GM12891 (cell line): ENCODE measurements at regions not wholly inside any gene's neighbourhood (a gene's known extent, or its start where the extent isn't known, plus 50 kb on each side); places are given as distances from the start of the nearest gene placed in this dataset.
"Not testable (repeated sequence)": the region's sequence is repeated elsewhere in the genome, so short reads cannot be mapped to it uniquely, and the experiment has no call there.

Experiments used
- DNase-seq: peaks from one replicate; pipeline ENCODE4 v3.0.0; 2011; ENCODE audit warnings: low spot score; ENCODE audit not compliant: insufficient read length
- FAIRE-seq: peaks from 2 replicates; lab custom pipeline; 2011; peaks lifted over from hg19 to GRCh38; lab: Jason Lieb, UNC
- PAX5 ChIP-seq: IDR thresholded peaks from 2 replicates; pipeline ENCODE4 v1.6.1; 2011; ENCODE audit warnings: low read length, moderate library complexity, mild to moderate bottlenecking; ENCODE audit not compliant: insufficient read depth, severe bottlenecking
- POLR2A ChIP-seq: IDR thresholded peaks from 2 replicates; pipeline ENCODE4 v1.6.1; 2011; ENCODE audit warnings: low read depth, low read length, control low read depth
- POLR2AphosphoS5 ChIP-seq: IDR thresholded peaks from 2 replicates; pipeline ENCODE4 v1.6.1; 2011; ENCODE audit warnings: low read depth, low read length, control low read depth
- POU2F2 ChIP-seq: IDR thresholded peaks from 2 replicates; pipeline ENCODE4 v1.6.1; 2011; ENCODE audit warnings: low read depth, mild to moderate bottlenecking, control low read depth, low read length, moderate library complexity
- SPI1 ChIP-seq: IDR thresholded peaks from 2 replicates; pipeline ENCODE4 v1.6.1; 2011; ENCODE audit warnings: low read depth, low read length, control low read depth
- TAF1 ChIP-seq: IDR thresholded peaks from 2 replicates; pipeline ENCODE4 v1.6.1; 2011; ENCODE audit warnings: low read depth, low read length, control low read depth

- FAIRE-seq (no peak), DNase-seq (no peak)
- no peak for TF ChIP-seq POLR2A
Measured at GRCh38 chr1:2955652-2956051, 65.6 kb upstream of the ACTRT2 start.

DNA sequence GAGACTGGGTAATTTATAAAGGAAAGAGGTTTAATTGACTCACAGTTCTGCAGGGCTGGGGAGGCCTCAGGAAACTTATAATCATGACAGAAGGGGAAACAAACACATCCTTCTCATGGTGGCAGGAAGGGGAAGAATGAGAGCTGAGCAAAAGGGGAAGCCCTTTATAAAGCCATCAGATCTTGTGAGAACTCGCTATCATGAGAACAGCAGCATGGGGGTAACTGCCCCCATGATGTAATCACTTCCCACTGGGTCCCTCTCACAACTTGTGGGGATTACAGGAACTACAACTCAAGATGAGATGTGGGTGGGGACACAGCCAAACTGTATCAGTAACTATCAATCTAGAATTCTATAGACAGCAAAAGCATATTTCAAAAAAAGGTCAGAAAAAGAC is 64.7 kb upstream of the ACTRT2 start:
- FAIRE-seq (no peak), DNase-seq (no peak)
- TF ChIP-seq POU2F2 (no peak), POLR2A (no peak), SPI1 (no peak), PAX5 (no peak), POLR2AphosphoS5 (no peak), TAF1 (no peak)

DNA sequence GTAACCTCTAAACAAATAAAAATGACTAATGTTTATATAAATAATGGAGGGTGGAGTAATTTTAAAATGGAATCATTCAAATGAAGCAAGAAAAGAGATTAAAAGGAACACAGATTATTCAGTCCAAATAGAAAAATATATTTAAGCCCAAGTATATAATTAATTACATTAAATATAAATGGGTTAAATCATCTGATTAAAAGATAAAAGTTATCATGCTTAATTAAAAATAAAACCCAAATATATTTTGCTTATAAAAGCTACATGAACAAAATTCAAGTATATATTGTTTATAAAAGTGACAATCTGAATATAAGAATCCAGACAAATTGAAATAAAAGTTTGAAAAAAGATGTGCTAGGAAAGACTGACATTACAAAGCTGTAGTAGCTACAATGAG is 63.9 kb upstream of the ACTRT2 start:
- DNase-seq (no peak), FAIRE-seq (no peak)
- TF ChIP-seq POLR2A, result no peak
- no peak for TF ChIP-seq POLR2AphosphoS5
- no peak for TF ChIP-seq POU2F2
- TF ChIP-seq PAX5, result no peak
- no peak for TF ChIP-seq SPI1

DNA sequence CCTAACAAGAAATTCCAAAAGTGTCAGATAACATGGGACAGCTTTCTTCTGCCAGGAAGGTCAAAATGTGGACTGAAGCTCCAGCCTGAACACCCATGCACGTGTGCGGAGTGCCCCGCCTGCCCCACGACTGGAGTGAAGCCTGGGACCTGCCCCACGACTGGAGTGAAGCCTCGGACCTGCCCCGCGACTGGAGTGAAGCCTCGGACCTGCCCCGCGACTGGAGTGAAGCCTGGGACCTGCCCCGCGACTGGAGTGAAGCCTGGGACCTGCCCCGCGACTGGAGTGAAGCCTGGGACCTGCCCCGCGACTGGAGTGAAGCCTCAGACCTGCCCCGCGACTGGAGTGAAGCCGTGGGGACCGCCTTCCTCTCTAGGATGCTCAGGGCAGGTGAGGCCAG is 61.4 kb upstream of the ACTRT2 start:
- FAIRE-seq, DNase-seq: not testable (repeated sequence)

- no peak for FAIRE-seq
- DNase-seq, result no peak
- TF ChIP-seq TAF1, result no peak
- TF ChIP-seq PAX5, result no peak
- no peak for TF ChIP-seq SPI1
- TF ChIP-seq POU2F2, result no peak
- TF ChIP-seq POLR2AphosphoS5, result no peak
- no peak for TF ChIP-seq POLR2A
Measured at GRCh38 chr1:2961081-2961480, 60.2 kb upstream of the ACTRT2 start.

DNA sequence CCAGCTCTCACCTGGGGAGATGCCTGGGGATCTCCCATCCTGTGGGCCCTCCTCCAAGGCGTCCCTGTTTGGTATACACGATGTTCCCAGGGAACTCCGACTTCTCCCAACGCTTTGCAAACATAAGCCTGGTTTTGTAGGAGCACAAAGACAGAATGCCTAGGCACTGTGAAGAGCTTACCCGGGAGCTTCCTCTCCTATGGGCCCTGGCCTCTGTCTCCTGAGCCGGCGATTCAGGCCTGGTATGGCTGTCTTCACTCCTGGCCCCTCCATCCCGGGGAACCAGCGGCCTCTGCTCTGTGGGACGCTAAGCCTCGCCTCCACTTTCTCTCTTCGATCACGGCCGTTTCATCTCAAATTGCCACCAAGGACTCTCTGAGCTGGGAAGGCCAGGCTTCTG is 59.6 kb upstream of the ACTRT2 start:
- DNase-seq, result no peak
- FAIRE-seq, result no peak
- TF ChIP-seq PAX5 (no peak), POLR2A (no peak), POLR2AphosphoS5 (no peak), SPI1 (no peak), POU2F2 (no peak), TAF1 (no peak)

- TF ChIP-seq PAX5, result no peak
- no peak for TF ChIP-seq POLR2AphosphoS5
- TF ChIP-seq SPI1, result no peak
- no peak for TF ChIP-seq TAF1
- TF ChIP-seq POU2F2, result no peak
- no peak for TF ChIP-seq POLR2A
- no peak for FAIRE-seq
- DNase-seq, result no peak
Measured at GRCh38 chr1:2962061-2962460, 59.2 kb upstream of the ACTRT2 start.

GRCh38 chr1:2962541-2962940 is 58.7 kb upstream of the ACTRT2 start:
- TF ChIP-seq POU2F2 (no peak), TAF1 (no peak), PAX5 (no peak), SPI1 (no peak), POLR2A (no peak), POLR2AphosphoS5 (no peak)
- no peak for FAIRE-seq
- DNase-seq, result no peak

- DNase-seq (no peak), FAIRE-seq (no peak)
- TF ChIP-seq POLR2A, result no peak
- no peak for TF ChIP-seq POU2F2
Measured at GRCh38 chr1:2962946-2963345, 58.3 kb upstream of the ACTRT2 start.

- FAIRE-seq (no peak), DNase-seq (no peak)
- no peak for TF ChIP-seq TAF1
- TF ChIP-seq POLR2A, result no peak
- TF ChIP-seq PAX5, result no peak
- TF ChIP-seq POLR2AphosphoS5, result no peak
- no peak for TF ChIP-seq POU2F2
- no peak for TF ChIP-seq SPI1
Measured at GRCh38 chr1:2965676-2966075, 55.6 kb upstream of the ACTRT2 start.

GRCh38 chr1:2966449-2967328 is 54.6 kb upstream of the ACTRT2 start:
- FAIRE-seq (no peak), DNase-seq (no peak)
- TF ChIP-seq POU2F2, result no peak
- no peak for TF ChIP-seq PAX5

DNA sequence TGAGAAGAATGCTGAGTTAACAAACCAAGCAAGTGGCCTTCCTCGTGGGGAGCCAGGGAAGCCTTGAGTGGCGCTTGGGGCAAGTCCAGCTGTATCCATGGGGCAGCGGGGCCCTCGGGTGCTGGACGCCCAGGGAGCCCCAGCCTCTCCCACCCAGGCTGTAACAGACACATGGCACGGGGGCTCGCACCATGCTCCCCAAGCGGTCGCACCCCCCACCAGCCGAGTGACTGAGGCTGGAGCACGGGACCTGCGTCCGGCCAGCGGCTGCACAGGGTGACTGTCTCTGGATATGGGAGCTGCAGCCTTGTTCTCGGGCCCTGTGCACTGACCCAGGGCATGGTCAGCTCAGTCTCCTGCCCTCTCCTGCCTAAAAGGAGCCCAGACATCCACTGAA is 53.9 kb upstream of the ACTRT2 start:
- DNase-seq (no peak), FAIRE-seq (no peak)

More for the DNA sequence above, 53.9 kb upstream of the ACTRT2 start:
- no peak for TF ChIP-seq PAX5
- TF ChIP-seq SPI1, result no peak
- no peak for TF ChIP-seq POLR2A
- TF ChIP-seq POU2F2, result no peak
- TF ChIP-seq POLR2AphosphoS5, result no peak
- no peak for TF ChIP-seq TAF1
